Cardiac fibroblast (primary cell): ENCODE measurements at regions not wholly inside any gene's neighbourhood (a gene's known extent, or its start where the extent isn't known, plus 50 kb on each side); places are given as distances from the start of the nearest gene placed in this dataset.
A peak's percentile ranks its signal among the peaks of the same experiment; 100 is the strongest.
"Not testable (repeated sequence)": the region's sequence is repeated elsewhere in the genome, so short reads cannot be mapped to it uniquely, and the experiment has no call there.

ENCODE experiments used
- DNase-seq, 2 donors: peaks; one replicate each; pipeline versions ENCODE4 v3.0.0 to v3.0.0-alpha.2; 2010; ENCODE audit warnings: low read depth in 2 of 2
- H3K4me3 ChIP-seq, 2 donors: replicated peaks in 1 of 2; 1 replicate in 1 of 2; 2 replicates in 1 of 2; pipeline ENCODE4 v1.5.1; 2011; ENCODE audit warnings: low read depth in 2 of 2, low read length in 2 of 2, mild to moderate bottlenecking in 2 of 2, moderate library complexity in 1 of 2

DNA sequence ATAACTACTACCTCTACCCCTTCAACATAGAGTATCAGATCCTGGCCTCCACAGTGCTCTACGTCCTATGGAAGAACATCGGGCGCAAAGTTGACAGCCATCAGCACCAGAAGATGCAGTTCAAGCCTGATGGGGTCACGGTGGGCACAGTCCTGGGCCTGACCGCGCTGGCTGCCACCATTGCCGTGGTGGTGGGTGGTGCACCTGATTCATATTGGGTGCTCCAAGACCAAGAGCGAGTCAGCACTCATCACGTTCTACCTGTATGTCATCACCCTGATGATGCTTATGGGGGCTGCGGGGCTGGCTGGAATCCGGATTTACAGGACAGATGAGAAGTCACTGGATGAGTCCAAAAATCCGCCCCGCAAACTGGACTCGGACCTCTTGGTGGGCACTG, 846.4 kb downstream of the RPIA start:
- DNase-seq, H3K4me3 ChIP-seq: not testable (repeated sequence)

DNA sequence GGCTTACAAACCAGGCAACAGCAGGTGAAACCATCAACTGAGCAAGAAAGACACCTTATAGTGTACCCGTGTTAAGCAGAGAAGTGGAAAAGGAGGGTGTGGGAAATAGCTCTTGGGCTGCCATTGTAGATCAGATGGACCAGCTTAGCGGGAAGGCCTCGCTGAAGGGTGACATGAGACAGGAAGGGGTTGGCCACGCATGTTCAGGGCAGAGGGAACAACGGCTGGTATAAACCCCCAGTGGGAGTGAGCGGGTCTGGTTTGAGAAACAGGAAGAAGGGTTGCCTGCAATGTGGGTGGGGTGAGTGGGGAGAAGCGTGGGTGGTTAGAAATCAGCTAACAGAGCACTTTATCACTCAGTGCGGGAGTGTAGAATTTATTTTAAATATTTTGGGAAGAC, 852.6 kb downstream of the RPIA start:
- not testable (repeated sequence) for DNase-seq

GRCh38 chr2:89579154-89579553, 887.7 kb downstream of the RPIA start:
- DNase-seq, H3K4me3 ChIP-seq: not testable (repeated sequence)

More for the DNA sequence above, 852.6 kb downstream of the RPIA start:
- not testable (repeated sequence) for H3K4me3 ChIP-seq

DNA sequence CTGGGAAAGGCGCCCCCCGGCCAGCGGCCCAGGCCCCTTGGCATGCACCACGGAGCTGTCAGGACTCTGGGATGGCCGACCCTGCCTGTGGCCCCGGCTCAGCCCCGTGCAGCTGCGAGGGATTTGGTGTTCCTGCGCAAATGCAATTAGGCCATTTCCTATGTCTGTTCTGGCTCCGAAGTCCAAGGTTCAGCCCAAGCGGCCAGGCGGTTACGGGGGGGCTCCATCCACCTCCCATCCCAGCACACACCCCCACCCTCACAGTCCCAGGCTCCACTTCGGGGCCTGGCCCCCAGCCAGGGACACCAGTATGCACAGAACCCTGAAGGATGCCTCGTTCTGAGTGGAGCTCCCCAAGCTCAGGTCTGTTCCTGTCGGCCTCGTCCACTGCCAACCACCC, 891.3 kb downstream of the RPIA start:
- DNase-seq = peak; percentile 2 to 71
- H3K4me3 ChIP-seq = not testable (repeated sequence)

DNA sequence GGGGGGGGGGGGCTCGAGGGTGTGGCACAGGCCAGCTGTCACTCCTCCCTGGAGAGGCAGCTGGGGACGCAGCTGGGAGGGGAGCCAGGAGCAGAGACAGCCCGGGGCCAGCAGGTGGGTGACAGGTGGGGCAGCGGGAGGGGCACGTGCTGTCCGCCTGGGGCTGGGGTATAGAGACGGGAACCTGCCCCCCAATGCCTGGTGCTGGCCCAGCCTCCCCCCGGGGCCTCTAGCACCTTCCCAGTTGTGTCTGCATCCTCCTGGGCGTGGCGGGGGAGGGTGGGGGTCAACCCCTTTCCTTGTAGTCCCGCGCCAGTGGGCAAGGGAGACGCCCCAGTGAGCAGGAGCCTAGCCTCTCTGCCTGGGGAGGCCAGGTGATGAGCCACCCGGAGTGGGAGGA, 892.6 kb downstream of the RPIA start:
- not testable (repeated sequence) for H3K4me3 ChIP-seq, DNase-seq

DNA sequence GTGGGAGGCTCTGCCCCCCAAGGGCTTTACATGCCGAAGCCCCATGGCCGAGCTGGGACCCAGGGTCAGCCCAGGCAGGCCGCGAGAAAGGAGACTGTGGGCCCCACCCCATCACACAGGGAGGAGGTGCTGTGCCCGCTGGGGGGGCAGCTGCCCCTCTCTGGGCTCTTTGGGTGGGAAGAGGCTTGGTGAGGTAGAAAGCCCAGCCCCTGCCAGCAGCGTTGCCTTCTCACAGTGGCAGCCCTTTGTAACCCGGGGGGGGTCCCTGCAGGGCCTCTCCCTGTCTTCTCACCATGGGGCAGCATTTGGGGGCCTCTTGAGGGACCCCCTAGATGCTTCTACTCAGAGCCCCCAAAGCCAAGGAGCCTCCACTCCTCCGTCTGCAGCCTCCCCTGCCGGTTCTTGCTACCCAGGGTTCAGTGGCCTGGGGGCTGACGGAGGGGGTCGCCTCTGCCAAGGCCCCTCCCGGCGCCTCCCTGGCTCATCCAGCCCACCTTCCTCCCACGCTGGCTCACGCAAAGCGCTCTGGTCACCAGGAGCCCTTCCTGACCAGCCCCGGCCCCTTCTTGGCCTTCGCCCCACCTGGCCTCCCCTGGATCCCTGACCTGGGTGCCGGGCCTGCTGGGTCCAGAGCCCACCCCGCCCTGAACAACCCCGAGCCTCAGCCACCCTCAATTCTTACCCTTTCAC, 893.5 kb downstream of the RPIA start:
- H3K4me3 ChIP-seq = peak overlapping the region; percentile 42 to 45
- DNase-seq = not testable (repeated sequence)

DNA sequence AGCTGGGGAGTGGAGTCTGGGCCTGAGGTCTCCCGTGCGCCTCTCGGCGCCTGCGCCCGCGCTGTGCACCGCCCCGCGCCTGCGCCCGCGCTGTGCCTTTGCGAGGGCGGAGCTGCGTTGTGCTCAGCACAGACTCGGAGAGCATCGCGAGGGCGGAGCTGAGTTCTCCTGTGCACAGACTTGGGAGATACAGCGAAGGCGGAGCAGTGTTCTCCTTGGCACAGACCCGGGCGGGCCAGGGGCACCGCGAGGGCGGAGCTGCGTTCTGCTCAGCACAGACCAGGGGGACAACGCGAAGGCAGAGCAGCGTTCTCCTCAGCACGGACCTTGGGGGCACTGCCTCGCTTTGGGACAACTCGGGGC, 894.1 kb downstream of the RPIA start:
- H3K4me3 ChIP-seq = peak overlapping the region; percentile 37 to 46
- DNase-seq = peak; percentile 1 to 66

DNA sequence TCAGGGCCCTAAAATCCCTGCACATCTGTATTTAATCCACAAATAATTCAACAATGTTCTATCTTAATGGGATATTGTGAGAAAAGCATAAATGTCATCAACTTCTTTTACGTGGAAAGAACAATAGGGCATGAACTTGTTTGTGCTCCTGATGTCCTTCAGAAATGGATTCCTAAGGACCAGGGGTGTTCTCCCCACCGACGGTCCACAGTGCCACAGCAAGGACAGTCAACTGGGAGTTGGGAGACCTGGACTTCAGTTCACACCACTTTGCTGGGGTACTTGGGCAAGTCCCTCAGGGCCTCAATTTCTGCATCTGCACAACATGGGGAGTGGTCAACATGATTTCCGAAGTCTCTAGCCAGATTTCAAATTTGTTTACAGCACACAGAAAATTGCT, 908.4 kb downstream of the RPIA start:
- not testable (repeated sequence) for H3K4me3 ChIP-seq, DNase-seq

DNA sequence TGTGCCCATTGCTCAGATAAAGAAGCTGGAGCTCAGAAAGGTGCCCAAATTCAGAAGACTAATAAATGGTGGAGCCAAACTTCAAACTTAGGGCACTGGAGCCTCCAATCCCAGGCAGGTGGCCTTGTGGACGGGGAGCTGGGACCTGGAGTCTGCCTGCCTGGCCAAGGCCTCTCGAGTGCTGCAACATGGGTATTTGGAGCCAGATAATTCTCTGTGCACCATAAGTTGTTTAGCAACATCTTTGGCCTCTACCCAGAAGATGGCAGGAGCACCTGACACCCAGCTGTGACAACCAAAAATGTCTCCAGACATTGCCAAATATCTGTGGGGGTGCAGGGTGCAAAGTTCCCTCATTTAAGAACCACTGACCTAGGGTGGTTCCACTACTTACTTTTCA, 915.0 kb downstream of the RPIA start:
- H3K4me3 ChIP-seq, DNase-seq: not testable (repeated sequence)

GRCh38 chr2:89610207-89610926, 918.9 kb downstream of the RPIA start:
- not testable (repeated sequence) for H3K4me3 ChIP-seq, DNase-seq

DNA sequence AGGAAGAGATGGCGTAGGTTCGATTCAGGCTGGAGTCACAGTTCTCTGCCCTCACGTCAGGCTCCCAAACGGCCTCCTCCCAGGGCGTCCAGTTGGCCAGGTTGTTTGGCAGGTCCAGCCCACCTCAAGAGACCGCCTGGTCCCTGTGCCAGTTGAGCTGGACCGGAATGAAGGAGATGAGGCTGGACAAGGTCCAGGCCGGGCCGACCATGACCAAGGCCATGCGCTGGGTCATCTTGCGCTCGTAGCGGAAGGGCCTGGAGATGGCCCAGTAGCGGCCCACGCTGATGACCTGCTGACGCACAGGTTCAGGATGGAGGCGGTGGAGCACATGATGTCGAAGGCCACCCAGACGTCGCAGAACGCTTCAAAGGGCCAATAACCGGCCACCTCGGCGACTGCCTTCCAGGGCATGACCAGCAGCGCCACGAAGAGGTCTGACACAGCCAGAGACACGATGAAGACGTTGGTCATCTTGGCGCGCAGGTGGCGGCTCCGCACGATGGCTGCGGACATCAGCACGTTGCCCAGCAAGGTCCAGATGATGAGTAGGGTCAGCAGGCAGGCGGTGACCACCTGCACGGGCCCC, 919.5 kb downstream of the RPIA start:
- not testable (repeated sequence) for H3K4me3 ChIP-seq, DNase-seq

- DNase-seq, H3K4me3 ChIP-seq: not testable (repeated sequence)
Measured at GRCh38 chr2:89611710-89612109, 920.2 kb downstream of the RPIA start.

DNA sequence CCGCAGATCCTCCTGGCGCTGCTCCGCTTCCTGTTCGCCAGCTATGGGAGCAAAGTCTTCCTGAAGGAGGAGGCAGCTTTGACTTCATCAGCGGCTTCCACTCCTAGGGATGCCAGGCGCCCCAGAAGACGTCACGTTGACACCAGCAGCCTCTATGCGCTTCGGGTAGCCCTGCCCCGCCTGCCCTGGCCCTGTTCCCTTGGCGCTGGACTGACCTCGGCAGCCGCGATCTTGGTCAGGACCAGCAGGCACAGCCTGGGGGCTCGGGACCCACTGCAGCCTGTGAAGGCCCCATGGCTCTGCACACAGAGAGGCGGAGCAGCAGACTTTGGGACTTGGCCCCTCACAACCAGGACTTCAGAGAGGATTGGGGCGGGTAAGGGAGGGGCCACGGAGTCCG, 957.8 kb downstream of the RPIA start:
- H3K4me3 ChIP-seq, DNase-seq: not testable (repeated sequence)

GRCh38 chr2:89679254-89679653, 987.8 kb downstream of the RPIA start:
- not testable (repeated sequence) for H3K4me3 ChIP-seq, DNase-seq
